ENCODE measurements at regions not wholly inside any gene's neighbourhood (a gene's known extent, or its start where the extent isn't known, plus 50 kb on each side); places are given as distances from the start of the nearest gene placed in this dataset.

DNA sequence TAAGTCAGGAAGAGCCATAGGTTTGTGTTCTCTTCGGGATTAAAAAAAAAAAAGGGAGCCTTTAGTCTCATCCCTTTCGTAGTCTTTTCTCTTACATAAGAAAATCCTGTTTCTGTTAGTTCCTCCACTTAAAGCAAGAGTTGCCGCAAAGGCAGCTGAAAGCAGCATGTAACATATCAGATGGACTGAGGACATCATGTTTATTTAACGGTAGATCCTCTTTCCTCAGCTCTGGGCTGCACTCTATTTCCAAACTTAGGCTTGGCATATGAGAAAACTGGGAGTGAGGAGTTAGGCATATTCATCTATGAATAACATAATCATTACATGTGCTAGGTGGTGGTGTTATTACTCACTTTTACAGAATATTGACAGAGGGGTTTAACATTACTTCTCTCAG, 391.2 kb downstream of the KLF12 start:
- Histone ChIP-seq H3K36me3 (ENCODE audit: insufficient read depth) (no peaks in the 10 kb centered on the region), H3K9ac (no peak overlapping the region), H3K79me2 (ENCODE audit: insufficient read depth, low read depth) (no peaks in the 10 kb centered on the region), H4K20me1 (ENCODE audit: insufficient read depth) (no peaks in the 10 kb centered on the region), H2AFZ (ENCODE audit: low read depth) (no peak overlapping the region), H3K27me3 (ENCODE audit: insufficient read depth, low read depth) (no peaks in the 10 kb centered on the region), H3K4me2 (no peak overlapping the region), H3K4me3 (IDR thresholded peaks at IDR 0.05; ENCODE audit: insufficient read depth, low read depth, low read length) (no peak overlapping the region), H3K4me1 (ENCODE audit: low read depth, poor library complexity, severe bottlenecking) (no peaks in the 10 kb centered on the region), H3K27ac (no peak overlapping the region)
- TF ChIP-seq, protein P1, sequence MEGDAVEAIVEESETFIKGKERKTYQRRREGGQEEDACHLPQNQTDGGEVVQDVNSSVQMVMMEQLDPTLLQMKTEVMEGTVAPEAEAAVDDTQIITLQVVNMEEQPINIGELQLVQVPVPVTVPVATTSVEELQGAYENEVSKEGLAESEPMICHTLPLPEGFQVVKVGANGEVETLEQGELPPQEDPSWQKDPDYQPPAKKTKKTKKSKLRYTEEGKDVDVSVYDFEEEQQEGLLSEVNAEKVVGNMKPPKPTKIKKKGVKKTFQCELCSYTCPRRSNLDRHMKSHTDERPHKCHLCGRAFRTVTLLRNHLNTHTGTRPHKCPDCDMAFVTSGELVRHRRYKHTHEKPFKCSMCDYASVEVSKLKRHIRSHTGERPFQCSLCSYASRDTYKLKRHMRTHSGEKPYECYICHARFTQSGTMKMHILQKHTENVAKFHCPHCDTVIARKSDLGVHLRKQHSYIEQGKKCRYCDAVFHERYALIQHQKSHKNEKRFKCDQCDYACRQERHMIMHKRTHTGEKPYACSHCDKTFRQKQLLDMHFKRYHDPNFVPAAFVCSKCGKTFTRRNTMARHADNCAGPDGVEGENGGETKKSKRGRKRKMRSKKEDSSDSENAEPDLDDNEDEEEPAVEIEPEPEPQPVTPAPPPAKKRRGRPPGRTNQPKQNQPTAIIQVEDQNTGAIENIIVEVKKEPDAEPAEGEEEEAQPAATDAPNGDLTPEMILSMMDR (conservative IDR thresholded peaks at IDR 0.05; ENCODE audit: low read depth, low read length): no peak

DNA sequence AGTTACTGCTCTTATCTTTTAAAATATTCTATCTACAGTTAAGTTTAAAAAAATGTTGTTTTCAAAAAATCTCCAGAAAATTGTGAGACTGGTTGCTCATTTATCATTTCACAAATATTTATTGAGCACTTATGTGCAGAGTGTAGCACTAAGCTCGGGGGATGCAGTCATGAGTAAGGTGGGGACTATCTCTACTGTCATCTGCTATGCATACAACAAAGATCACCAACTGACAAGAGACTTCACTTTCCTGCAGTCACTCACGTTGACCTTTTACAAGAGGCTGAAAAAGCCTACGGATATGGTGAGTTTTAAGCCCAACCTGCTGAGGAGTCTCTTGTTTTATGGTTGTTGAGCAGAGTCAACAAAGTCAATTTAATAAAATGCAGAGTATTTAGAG, 392.5 kb downstream of the KLF12 start:
- H3K36me3 ChIP-seq (ENCODE audit: insufficient read depth): no peaks in the 10 kb centered on the region
- H3K27me3 ChIP-seq (ENCODE audit: insufficient read depth, low read depth): no peaks in the 10 kb centered on the region
- no peaks in the 10 kb centered on the region for H3K4me1 ChIP-seq (ENCODE audit: low read depth, poor library complexity, severe bottlenecking)
- TF ChIP-seq, protein P1 (conservative IDR thresholded peaks at IDR 0.05; ENCODE audit: low read depth, low read length): no peak
- H3K79me2 ChIP-seq (ENCODE audit: insufficient read depth, low read depth): no peaks in the 10 kb centered on the region
- H3K4me2 ChIP-seq: no peak overlapping the region
- H3K4me3 ChIP-seq (IDR thresholded peaks at IDR 0.05; ENCODE audit: insufficient read depth, low read depth, low read length): no peak overlapping the region
- no peak overlapping the region for H3K9ac ChIP-seq
- no peak overlapping the region for H2AFZ ChIP-seq (ENCODE audit: low read depth)
- no peak overlapping the region for H3K27ac ChIP-seq
- no peaks in the 10 kb centered on the region for H4K20me1 ChIP-seq (ENCODE audit: insufficient read depth)

DNA sequence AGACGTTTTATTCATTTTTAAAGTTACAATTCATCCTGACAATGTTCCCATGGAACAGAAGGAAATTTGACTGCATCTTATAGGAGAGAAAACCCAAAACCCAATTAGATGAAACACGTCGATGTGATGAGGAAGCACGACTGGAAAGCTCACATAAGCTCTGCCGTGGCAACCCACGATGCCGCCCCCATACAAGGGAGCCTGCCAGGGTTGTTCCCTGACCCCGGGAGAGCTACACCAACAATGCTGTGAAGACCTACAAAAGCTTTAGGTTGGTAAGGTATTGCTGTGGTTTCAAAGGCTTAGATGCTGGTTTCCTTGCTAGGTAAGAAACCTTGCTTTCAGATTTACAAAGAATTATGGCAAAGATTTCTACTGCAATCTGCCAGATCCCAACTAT, 393.1 kb downstream of the KLF12 start:
- no peak overlapping the region for H3K9ac ChIP-seq
- TF ChIP-seq, protein P1 (conservative IDR thresholded peaks at IDR 0.05; ENCODE audit: low read depth, low read length): no peak
- no peaks in the 10 kb centered on the region for H4K20me1 ChIP-seq (ENCODE audit: insufficient read depth)
- no peaks in the 10 kb centered on the region for H3K79me2 ChIP-seq (ENCODE audit: insufficient read depth, low read depth)
- H3K27me3 ChIP-seq (ENCODE audit: insufficient read depth, low read depth): no peaks in the 10 kb centered on the region
- H2AFZ ChIP-seq (ENCODE audit: low read depth): no peak overlapping the region
- H3K4me2 ChIP-seq: no peak overlapping the region
- no peak overlapping the region for H3K4me3 ChIP-seq (IDR thresholded peaks at IDR 0.05; ENCODE audit: insufficient read depth, low read depth, low read length)
- no peaks in the 10 kb centered on the region for H3K36me3 ChIP-seq (ENCODE audit: insufficient read depth)
- H3K27ac ChIP-seq: no peak overlapping the region
- no peaks in the 10 kb centered on the region for H3K4me1 ChIP-seq (ENCODE audit: low read depth, poor library complexity, severe bottlenecking)

DNA sequence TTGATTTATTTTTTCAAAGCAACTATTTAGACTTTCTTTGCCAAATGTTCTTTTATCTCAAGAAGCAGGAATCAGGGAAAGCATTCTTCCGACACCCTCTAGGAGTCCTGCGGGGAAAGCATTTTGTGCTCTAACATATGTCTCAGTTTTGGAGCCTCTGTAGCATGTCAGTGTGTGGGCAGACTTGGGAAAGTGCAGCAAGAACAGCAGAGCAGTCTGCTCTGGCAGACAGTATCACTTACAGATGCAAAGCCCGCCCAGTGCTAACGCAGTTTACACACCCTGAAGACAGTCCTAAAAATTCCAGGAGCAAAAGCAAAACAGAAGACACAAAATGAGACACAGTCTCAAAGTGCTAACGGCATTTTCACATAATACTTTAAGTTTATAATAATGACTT, 393.5 kb downstream of the KLF12 start:
- no peak overlapping the region for H3K4me2 ChIP-seq
- no peak overlapping the region for H3K27ac ChIP-seq
- no peaks in the 10 kb centered on the region for H3K36me3 ChIP-seq (ENCODE audit: insufficient read depth)
- H3K9ac ChIP-seq: no peak overlapping the region
- H3K27me3 ChIP-seq (ENCODE audit: insufficient read depth, low read depth): no peaks in the 10 kb centered on the region
- H4K20me1 ChIP-seq (ENCODE audit: insufficient read depth): no peaks in the 10 kb centered on the region
- TF ChIP-seq, protein P1 (conservative IDR thresholded peaks at IDR 0.05; ENCODE audit: low read depth, low read length): no peak
- no peaks in the 10 kb centered on the region for H3K79me2 ChIP-seq (ENCODE audit: insufficient read depth, low read depth)
- no peak overlapping the region for H2AFZ ChIP-seq (ENCODE audit: low read depth)
- no peaks in the 10 kb centered on the region for H3K4me1 ChIP-seq (ENCODE audit: low read depth, poor library complexity, severe bottlenecking)
- H3K4me3 ChIP-seq (IDR thresholded peaks at IDR 0.05; ENCODE audit: insufficient read depth, low read depth, low read length): no peak overlapping the region

DNA sequence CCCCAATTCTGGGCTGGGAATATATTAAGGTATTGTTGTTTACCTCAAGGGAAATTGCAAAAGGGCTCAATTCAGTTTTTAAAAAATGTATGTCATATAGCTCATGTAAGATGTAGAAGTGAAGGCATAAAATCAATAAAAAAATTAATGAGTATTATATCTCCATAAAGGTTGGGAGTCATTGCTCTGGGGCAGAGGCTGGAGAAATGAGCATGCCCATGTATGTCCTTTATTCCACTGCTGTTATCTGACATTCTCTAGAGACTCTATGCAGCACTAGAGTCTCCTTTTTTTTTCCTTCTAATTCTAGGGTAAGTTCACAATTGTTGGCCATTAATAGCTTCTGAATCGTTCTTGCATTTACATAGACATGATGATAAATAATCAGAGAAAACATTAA, 394.8 kb downstream of the KLF12 start:
- no peaks in the 10 kb centered on the region for H3K4me1 ChIP-seq (ENCODE audit: low read depth, poor library complexity, severe bottlenecking)
- H3K9ac ChIP-seq: no peak overlapping the region
- no peak overlapping the region for H3K4me3 ChIP-seq (IDR thresholded peaks at IDR 0.05; ENCODE audit: insufficient read depth, low read depth, low read length)
- no peaks in the 10 kb centered on the region for H3K27me3 ChIP-seq (ENCODE audit: insufficient read depth, low read depth)
- H3K36me3 ChIP-seq (ENCODE audit: insufficient read depth): no peaks in the 10 kb centered on the region
- H2AFZ ChIP-seq (ENCODE audit: low read depth): no peak overlapping the region
- TF ChIP-seq, protein P1 (conservative IDR thresholded peaks at IDR 0.05; ENCODE audit: low read depth, low read length): no peak
- no peaks in the 10 kb centered on the region for H3K79me2 ChIP-seq (ENCODE audit: insufficient read depth, low read depth)
- no peak overlapping the region for H3K4me2 ChIP-seq
- no peak overlapping the region for H3K27ac ChIP-seq
- no peaks in the 10 kb centered on the region for H4K20me1 ChIP-seq (ENCODE audit: insufficient read depth)
